ENCODE measurements at regions not wholly inside any gene's neighbourhood (a gene's known extent, or its start where the extent isn't known, plus 50 kb on each side); places are given as distances from the start of the nearest gene placed in this dataset.

GRCh38 chr15:61640756-61641155 lies 411.7 kb upstream of the RORA start:
- DNase-seq (ENCODE audit: low spot score), result no peak
- ATAC-seq, result no peak

DNA sequence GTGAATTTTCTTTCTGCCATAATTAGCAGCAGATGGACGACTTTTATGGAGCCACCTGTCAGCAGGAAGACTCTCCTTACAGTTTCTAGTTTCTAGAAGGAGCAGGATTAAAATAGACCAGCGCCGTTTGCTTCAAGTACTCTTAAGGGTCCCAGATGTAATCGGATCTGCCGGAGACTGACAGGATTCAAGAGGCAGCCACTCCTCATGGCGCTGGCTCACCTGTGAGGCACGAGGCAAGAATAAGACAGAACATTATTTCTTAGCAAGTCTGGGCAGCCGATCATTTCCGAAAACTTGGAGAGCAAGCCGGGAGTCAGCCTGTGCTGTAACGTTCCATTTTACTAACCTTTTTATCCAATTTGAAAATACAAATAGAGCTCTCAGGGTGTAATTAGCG lies 410.4 kb upstream of the RORA start:
- ATAC-seq, result no peak
- no peak for DNase-seq (ENCODE audit: low spot score)

DNA sequence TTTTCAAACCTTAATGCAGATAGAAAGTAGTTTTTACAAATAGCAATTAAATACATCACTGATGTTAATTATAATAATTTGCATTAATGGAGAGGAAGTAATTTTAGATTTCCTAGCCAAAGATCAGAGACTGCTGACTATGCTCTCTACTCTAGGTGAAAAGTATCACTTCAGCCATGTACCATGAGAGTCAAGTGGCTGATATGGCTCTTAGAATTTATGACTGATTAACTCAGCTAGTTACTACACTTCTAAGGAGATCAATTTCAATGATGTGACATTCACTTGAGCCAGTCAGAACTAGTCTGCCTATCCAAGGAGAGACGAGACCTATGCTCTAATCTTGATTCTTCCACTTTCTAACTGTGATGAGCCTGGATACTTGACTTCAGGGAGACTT lies 405.7 kb upstream of the RORA start:
- DNase-seq (ENCODE audit: low spot score) (no peak), ATAC-seq (no peak)

DNA sequence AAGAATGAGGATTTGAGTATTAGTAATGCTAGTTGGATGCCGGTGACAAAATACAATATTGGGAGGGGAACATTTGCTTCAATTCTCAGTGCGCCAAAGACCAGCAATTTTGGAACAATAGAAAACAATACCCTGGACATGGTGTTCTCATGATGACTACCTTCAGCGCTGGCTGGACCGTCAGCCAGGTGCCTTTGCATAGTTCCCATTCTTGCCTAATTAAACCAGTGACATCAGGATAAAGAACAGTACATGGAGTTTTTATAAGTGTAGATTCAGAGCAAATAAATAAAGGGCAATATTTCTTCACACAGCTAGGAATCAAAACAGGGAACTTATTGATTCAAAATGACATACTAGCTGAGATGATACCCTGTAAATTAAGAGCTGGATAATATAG lies 404.8 kb upstream of the RORA start:
- ATAC-seq, result no peak
- no peak for DNase-seq (ENCODE audit: low spot score)

DNA sequence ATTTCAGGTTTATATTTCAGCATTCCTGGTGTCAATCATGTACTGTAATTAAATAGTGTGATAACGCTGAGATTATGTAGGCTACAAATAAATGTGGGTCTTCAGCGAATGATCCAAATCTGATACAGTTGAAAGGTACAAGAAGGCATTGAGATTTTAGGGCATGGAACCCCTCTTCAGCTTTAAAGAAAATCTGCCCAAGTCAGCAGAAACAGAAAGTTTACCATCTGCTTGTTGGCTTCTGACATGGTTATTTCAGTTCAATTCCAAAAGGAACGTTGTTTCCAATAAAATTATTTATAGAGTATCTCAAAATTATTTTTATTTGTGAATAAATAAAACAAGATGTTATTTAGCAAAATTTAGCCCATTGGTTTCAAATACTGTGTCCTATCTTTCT lies 400.2 kb upstream of the RORA start:
- no peak for ATAC-seq
- no peak for DNase-seq (ENCODE audit: low spot score)

GRCh38 chr15:61624950-61625349 lies 395.8 kb upstream of the RORA start:
- DNase-seq (ENCODE audit: low spot score) (no peak), ATAC-seq (no peak)

GRCh38 chr15:61623746-61624145 lies 394.6 kb upstream of the RORA start:
- no peak for ATAC-seq
- no peak for DNase-seq (ENCODE audit: low spot score)

- no peak for ATAC-seq
- DNase-seq (ENCODE audit: low spot score), result no peak
These were observed 392.8 kb upstream of the RORA start for GRCh38 chr15:61621865-61622264.

DNA sequence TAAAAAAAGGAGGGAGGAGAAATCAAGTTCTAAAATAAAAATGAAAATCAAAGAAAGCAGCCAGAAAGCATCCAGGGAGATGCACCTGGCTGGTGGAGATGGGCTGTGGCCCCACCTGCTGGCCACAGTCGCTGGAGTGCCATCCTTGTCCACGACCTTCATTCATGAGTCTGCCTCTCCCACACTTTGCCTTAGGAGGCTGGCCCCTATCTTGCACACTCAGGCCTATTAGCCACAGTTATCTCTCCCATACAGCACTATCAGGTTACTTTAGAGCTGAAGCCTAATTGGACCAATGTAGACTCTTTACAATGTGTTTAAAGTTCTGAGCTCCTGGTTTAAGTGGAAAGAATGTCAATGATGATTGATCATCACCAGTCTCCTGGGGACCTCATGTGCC lies 392.0 kb upstream of the RORA start:
- DNase-seq (ENCODE audit: low spot score) (peak; percentile 60), ATAC-seq (peak; percentile 100)

DNA sequence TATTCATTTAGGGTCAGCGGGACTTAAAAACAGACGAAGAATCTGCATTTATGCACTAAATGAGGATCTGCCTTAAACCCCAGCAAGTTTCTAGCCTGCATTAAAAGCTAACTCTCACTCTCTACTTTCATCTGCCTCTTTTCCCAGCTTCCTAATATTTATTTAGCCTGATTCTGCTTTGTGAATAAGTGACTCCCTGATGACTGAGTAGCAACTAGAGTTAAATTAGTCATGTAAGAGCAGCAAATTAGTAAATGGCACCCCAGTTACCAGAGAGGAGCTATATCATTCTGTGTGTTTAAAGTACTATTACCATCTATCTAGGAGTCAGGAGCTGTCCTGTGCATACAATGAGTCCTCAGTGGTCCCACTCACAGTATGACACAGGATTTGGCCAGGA lies 391.0 kb upstream of the RORA start:
- no peak for ATAC-seq
- no peak for DNase-seq (ENCODE audit: low spot score)

GRCh38 chr15:61613729-61614128 lies 384.6 kb upstream of the RORA start:
- ATAC-seq, result no peak

GRCh38 chr15:61613138-61613537 lies 384.0 kb upstream of the RORA start:
- ATAC-seq (no peak), DNase-seq (ENCODE audit: low spot score) (no peak)

More at GRCh38 chr15:61613729-61614128, 384.6 kb upstream of the RORA start:
- DNase-seq (ENCODE audit: low spot score), result no peak

DNA sequence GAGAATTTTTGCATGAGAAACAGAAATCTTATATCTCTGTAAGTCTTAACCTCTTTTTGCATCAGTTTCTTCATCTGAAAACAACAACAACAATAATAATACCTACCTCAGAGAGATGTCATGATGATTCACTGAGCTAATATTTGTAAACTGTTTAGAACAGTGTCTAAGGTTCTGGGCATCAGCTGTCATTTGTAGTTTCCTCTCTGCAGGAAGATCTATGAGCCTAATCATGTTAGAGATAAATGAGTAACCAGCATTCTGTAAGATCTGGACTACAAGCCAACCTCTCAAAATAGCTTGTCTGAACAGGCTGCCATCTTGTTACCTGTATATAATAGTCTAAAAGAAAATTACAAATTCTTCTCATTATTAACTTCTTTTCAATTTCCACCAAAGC lies 383.0 kb upstream of the RORA start:
- DNase-seq (ENCODE audit: low spot score), result no peak

GRCh38 chr15:61605343-61605742 lies 376.2 kb upstream of the RORA start:
- no peak for DNase-seq (ENCODE audit: low spot score)
- no peak for ATAC-seq

More for the DNA sequence above, 383.0 kb upstream of the RORA start:
- no peak for ATAC-seq

GRCh38 chr15:61598655-61599054 lies 369.6 kb upstream of the RORA start:
- no peak for DNase-seq (ENCODE audit: low spot score)
- ATAC-seq, result no peak

GRCh38 chr15:61584410-61584809 lies 355.3 kb upstream of the RORA start:
- ATAC-seq, result peak; percentile 36

GRCh38 chr15:61582092-61582491 lies 353.0 kb upstream of the RORA start:
- DNase-seq (ENCODE audit: low spot score) (no peak), ATAC-seq (no peak)

More at GRCh38 chr15:61584410-61584809, 355.3 kb upstream of the RORA start:
- DNase-seq (ENCODE audit: low spot score), result no peak

DNA sequence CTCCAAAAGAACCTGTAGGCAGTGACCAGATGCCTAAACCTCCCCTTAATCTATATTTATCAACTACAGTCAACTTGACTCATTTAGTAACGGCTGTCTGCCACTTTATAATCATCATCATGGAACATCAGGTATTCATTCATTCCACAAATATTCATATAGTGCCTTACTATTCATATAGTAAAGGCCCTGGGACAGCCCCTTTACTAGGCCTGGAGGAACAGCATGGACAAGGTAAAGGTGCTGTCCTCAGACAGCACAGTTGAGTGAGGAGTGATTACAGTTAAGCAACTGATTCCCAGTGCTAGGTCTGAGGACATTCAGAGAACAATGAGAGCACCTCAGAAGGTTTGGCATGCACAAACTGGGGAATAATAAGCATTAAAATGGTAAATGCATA lies 346.5 kb upstream of the RORA start:
- DNase-seq (ENCODE audit: low spot score), result no peak
- no peak for ATAC-seq

- no peak for ATAC-seq
These were observed 341.9 kb upstream of the RORA start for GRCh38 chr15:61571026-61571425.

GRCh38 chr15:61564785-61565184 lies 335.7 kb upstream of the RORA start:
- DNase-seq (ENCODE audit: low spot score) (no peak), ATAC-seq (no peak)

More at GRCh38 chr15:61571026-61571425, 341.9 kb upstream of the RORA start:
- DNase-seq (ENCODE audit: low spot score), result no peak

DNA sequence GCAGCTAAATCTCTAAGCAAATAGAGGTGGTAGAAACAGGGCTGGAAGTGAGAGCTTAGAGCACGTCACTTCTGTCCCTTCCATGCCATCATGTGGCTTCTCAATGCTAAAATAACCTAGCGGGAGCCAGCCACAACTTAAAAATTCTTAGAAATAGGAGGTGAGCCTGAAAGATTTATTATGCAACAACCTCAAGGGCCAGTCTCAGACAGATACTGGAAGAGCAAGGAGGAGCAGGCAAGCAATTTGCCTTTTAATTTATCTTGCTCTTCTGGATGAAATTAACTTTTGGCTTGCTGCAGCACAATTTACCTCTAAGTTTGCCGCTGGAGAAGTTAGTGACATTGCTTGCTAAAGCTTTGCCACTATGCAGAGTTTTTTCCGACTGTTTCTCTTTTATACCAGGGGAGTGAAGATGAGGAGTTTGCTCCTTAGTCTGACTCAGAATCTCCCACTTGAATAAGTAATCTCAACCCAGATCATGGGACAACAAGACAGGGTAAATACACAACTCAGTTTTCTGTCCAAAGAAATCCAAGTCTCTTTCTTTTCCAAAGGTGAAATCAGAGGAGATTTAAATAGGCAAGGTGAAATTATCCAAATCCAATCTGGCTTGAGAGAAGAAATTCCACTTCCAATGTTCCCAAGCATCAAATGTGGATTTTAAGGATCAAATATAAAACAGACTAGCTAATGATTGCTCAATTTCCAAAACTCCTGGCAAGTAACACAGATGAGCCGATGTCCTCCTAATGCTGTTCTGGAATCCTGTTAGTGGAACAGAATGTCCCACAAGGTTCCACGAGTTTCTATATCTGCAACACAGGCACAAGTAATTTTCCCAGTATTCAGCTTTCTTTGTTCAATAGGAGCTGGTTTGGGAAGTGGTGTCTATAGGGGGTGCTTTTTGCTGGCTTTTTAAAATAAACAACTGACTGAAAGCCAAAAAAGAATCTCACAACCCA lies 329.4 kb upstream of the RORA start:
- ATAC-seq (peak; percentile 43), DNase-seq (ENCODE audit: low spot score) (no peak)

DNA sequence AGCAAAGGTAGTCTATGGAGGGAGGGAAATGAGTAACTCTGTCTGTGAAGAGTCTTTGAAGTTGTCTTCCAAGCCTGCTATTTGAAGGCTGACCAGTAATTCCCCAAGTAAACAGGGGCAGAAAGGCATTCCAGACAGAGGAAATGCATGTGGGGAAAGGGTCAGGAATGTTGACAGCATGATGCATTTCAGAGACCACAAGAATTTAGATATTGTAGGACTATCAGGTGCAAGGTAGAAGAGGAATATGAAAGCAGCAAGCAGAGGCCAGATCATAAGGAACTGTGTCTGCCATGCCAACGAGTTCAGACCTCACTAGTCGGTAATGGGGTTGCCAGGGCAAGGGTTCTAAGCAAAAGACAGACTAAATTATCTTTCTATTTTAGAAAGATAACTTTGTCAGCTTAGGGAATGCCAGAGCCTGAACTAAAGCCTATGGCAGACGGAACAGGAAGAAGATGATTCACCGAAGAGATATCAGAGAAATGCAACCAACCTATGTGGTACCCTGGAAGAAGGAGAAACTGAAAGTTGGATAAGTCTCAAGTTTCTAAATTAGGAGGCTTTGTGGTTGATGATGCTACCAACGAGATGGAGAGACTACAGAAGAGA lies 327.0 kb upstream of the RORA start:
- DNase-seq (ENCODE audit: low spot score) (no peak), ATAC-seq (no peak)

All from left lobe of liver (tissue), 2 donors.